ENCODE measurements at regions not wholly inside any gene's neighbourhood (a gene's known extent, or its start where the extent isn't known, plus 50 kb on each side); places are given as distances from the start of the nearest gene placed in this dataset.

DNA sequence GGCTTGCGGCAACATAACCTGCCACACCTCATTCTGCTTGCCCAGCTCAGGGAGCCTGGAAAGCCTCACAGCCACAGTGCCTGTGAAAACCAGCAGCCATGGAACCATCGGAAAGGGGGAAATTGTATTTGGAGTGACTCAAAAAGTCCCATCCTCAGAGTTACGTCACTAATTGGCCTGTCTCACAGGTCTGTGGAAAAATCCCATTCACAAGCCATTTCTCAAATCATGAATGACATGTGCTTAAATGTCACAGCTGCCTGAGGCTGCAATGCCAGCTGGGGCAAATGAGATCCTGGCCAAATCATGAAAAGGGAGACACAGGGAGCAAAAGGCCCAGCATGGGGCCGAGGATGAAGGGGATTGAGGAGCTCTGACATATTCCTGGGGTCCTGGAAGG, 486.9 kb upstream of the RAB6C start:
- Mint-ChIP-seq H3K4me1 (no peaks in the 10 kb centered on the region), H3K4me3 (no peak overlapping the region), H3K9me3 (no peaks in the 10 kb centered on the region), H3K27ac (no peak overlapping the region), H3K27me3 (ENCODE audit: low read depth) (peaks cover 4% of the 10 kb centered on the region; the same call in 1 of the 2 replicates), H3K36me3 (no peaks in the 10 kb centered on the region)
- DNase-seq (ENCODE audit: low spot score) (no peak), ATAC-seq (no peak)
- CTCF ChIA-PET, result no interaction called here
- TF ChIP-seq FOXP1 (CRISPR knock-in tag; IDR thresholded peaks at IDR 0.05; ENCODE audit: borderline replicate concordance), result no peak
- TF ChIP-seq, protein P1, sequence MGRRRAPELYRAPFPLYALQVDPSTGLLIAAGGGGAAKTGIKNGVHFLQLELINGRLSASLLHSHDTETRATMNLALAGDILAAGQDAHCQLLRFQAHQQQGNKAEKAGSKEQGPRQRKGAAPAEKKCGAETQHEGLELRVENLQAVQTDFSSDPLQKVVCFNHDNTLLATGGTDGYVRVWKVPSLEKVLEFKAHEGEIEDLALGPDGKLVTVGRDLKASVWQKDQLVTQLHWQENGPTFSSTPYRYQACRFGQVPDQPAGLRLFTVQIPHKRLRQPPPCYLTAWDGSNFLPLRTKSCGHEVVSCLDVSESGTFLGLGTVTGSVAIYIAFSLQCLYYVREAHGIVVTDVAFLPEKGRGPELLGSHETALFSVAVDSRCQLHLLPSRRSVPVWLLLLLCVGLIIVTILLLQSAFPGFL (CRISPR knock-in tag; IDR thresholded peaks at IDR 0.05; ENCODE audit: borderline replicate concordance), result no peak
- TF ChIP-seq, protein P2, sequence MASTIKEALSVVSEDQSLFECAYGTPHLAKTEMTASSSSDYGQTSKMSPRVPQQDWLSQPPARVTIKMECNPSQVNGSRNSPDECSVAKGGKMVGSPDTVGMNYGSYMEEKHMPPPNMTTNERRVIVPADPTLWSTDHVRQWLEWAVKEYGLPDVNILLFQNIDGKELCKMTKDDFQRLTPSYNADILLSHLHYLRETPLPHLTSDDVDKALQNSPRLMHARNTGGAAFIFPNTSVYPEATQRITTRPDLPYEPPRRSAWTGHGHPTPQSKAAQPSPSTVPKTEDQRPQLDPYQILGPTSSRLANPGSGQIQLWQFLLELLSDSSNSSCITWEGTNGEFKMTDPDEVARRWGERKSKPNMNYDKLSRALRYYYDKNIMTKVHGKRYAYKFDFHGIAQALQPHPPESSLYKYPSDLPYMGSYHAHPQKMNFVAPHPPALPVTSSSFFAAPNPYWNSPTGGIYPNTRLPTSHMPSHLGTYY (CRISPR knock-in tag; IDR thresholded peaks at IDR 0.05), result no peak
- no peak for TF ChIP-seq NFYB (CRISPR knock-in tag; conservative IDR thresholded peaks at IDR 0.05; ENCODE audit: low read depth)
- TF ChIP-seq, protein P3, sequence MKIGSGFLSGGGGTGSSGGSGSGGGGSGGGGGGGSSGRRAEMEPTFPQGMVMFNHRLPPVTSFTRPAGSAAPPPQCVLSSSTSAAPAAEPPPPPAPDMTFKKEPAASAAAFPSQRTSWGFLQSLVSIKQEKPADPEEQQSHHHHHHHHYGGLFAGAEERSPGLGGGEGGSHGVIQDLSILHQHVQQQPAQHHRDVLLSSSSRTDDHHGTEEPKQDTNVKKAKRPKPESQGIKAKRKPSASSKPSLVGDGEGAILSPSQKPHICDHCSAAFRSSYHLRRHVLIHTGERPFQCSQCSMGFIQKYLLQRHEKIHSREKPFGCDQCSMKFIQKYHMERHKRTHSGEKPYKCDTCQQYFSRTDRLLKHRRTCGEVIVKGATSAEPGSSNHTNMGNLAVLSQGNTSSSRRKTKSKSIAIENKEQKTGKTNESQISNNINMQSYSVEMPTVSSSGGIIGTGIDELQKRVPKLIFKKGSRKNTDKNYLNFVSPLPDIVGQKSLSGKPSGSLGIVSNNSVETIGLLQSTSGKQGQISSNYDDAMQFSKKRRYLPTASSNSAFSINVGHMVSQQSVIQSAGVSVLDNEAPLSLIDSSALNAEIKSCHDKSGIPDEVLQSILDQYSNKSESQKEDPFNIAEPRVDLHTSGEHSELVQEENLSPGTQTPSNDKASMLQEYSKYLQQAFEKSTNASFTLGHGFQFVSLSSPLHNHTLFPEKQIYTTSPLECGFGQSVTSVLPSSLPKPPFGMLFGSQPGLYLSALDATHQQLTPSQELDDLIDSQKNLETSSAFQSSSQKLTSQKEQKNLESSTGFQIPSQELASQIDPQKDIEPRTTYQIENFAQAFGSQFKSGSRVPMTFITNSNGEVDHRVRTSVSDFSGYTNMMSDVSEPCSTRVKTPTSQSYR (CRISPR knock-in tag; IDR thresholded peaks at IDR 0.05), result no peak
- TF ChIP-seq, protein P4, sequence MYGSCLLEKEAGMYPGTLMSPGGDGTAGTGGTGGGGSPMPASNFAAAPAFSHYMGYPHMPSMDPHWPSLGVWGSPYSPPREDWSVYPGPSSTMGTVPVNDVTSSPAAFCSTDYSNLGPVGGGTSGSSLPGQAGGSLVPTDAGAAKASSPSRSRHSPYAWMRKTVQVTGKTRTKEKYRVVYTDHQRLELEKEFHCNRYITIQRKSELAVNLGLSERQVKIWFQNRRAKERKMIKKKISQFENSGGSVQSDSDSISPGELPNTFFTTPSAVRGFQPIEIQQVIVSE (CRISPR knock-in tag; IDR thresholded peaks at IDR 0.05; ENCODE audit: borderline replicate concordance), result no peak
- TF ChIP-seq ZNF671 (CRISPR knock-in tag; IDR thresholded peaks at IDR 0.05), result no peak
- no peak for TF ChIP-seq RELA (CRISPR knock-in tag; IDR thresholded peaks at IDR 0.05; ENCODE audit: borderline replicate concordance)
- TF ChIP-seq, protein P5, sequence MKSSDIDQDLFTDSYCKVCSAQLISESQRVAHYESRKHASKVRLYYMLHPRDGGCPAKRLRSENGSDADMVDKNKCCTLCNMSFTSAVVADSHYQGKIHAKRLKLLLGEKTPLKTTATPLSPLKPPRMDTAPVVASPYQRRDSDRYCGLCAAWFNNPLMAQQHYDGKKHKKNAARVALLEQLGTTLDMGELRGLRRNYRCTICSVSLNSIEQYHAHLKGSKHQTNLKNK (CRISPR knock-in tag; IDR thresholded peaks at IDR 0.05), result no peak
- TF ChIP-seq, protein P6, sequence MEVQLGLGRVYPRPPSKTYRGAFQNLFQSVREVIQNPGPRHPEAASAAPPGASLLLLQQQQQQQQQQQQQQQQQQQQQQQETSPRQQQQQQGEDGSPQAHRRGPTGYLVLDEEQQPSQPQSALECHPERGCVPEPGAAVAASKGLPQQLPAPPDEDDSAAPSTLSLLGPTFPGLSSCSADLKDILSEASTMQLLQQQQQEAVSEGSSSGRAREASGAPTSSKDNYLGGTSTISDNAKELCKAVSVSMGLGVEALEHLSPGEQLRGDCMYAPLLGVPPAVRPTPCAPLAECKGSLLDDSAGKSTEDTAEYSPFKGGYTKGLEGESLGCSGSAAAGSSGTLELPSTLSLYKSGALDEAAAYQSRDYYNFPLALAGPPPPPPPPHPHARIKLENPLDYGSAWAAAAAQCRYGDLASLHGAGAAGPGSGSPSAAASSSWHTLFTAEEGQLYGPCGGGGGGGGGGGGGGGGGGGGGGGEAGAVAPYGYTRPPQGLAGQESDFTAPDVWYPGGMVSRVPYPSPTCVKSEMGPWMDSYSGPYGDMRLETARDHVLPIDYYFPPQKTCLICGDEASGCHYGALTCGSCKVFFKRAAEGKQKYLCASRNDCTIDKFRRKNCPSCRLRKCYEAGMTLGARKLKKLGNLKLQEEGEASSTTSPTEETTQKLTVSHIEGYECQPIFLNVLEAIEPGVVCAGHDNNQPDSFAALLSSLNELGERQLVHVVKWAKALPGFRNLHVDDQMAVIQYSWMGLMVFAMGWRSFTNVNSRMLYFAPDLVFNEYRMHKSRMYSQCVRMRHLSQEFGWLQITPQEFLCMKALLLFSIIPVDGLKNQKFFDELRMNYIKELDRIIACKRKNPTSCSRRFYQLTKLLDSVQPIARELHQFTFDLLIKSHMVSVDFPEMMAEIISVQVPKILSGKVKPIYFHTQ (CRISPR knock-in tag; IDR thresholded peaks at IDR 0.05), result no peak
- POLR2A ChIA-PET, result no interaction called here

DNA sequence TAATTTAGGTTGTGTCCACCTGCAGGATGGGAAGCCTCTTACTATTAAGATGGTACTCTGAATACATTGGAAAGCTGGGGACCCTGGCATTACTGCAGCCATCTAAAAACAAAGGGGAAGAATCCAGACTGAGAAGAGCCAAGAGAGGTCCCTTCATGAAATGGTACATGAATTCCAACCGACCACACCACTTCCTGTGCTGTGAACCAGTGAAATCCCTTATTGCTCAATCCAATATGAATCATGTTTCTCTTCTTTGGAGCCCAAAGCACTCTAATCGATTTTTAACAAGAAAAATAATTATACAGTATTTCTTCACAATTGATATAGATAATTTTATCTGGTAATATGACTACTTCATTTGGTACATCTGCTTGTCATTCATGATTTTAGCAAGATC, 479.7 kb upstream of the RAB6C start:
- Mint-ChIP-seq H3K9me3 (no peaks in the 10 kb centered on the region), H3K4me3 (no peak overlapping the region), H3K36me3 (no peaks in the 10 kb centered on the region), H3K27me3 (ENCODE audit: low read depth) (no peaks in the 10 kb centered on the region), H3K4me1 (no peaks in the 10 kb centered on the region), H3K27ac (no peak overlapping the region)
- DNase-seq (ENCODE audit: low spot score) (no peak), ATAC-seq (no peak)
- POLR2A ChIA-PET, result no interaction called here
- CTCF ChIA-PET, result no interaction called here
- TF ChIP-seq OVOL2 (CRISPR knock-in tag; IDR thresholded peaks at IDR 0.05; ENCODE audit: borderline replicate concordance) (no peak), ZNF396 (CRISPR knock-in tag; IDR thresholded peaks at IDR 0.05; ENCODE audit: borderline replicate concordance) (no peak), TEAD1 (CRISPR knock-in tag; IDR thresholded peaks at IDR 0.05) (no peak), EMX1 (CRISPR knock-in tag; IDR thresholded peaks at IDR 0.05) (no peak), FOXP1 (CRISPR knock-in tag; IDR thresholded peaks at IDR 0.05; ENCODE audit: borderline replicate concordance) (no peak), NFATC4 (CRISPR knock-in tag; IDR thresholded peaks at IDR 0.05) (no peak)
- TF ChIP-seq, protein P7, sequence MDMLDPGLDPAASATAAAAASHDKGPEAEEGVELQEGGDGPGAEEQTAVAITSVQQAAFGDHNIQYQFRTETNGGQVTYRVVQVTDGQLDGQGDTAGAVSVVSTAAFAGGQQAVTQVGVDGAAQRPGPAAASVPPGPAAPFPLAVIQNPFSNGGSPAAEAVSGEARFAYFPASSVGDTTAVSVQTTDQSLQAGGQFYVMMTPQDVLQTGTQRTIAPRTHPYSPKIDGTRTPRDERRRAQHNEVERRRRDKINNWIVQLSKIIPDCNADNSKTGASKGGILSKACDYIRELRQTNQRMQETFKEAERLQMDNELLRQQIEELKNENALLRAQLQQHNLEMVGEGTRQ (CRISPR knock-in tag; IDR thresholded peaks at IDR 0.05), result no peak
- TF ChIP-seq, protein P1 (CRISPR knock-in tag; IDR thresholded peaks at IDR 0.05; ENCODE audit: borderline replicate concordance), result no peak
- TF ChIP-seq, protein P8, sequence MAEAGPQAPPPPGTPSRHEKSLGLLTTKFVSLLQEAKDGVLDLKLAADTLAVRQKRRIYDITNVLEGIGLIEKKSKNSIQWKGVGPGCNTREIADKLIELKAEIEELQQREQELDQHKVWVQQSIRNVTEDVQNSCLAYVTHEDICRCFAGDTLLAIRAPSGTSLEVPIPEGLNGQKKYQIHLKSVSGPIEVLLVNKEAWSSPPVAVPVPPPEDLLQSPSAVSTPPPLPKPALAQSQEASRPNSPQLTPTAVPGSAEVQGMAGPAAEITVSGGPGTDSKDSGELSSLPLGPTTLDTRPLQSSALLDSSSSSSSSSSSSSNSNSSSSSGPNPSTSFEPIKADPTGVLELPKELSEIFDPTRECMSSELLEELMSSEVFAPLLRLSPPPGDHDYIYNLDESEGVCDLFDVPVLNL (CRISPR knock-in tag; IDR thresholded peaks at IDR 0.05; ENCODE audit: borderline replicate concordance, low read depth), result no peak
- TF ChIP-seq, protein P9, sequence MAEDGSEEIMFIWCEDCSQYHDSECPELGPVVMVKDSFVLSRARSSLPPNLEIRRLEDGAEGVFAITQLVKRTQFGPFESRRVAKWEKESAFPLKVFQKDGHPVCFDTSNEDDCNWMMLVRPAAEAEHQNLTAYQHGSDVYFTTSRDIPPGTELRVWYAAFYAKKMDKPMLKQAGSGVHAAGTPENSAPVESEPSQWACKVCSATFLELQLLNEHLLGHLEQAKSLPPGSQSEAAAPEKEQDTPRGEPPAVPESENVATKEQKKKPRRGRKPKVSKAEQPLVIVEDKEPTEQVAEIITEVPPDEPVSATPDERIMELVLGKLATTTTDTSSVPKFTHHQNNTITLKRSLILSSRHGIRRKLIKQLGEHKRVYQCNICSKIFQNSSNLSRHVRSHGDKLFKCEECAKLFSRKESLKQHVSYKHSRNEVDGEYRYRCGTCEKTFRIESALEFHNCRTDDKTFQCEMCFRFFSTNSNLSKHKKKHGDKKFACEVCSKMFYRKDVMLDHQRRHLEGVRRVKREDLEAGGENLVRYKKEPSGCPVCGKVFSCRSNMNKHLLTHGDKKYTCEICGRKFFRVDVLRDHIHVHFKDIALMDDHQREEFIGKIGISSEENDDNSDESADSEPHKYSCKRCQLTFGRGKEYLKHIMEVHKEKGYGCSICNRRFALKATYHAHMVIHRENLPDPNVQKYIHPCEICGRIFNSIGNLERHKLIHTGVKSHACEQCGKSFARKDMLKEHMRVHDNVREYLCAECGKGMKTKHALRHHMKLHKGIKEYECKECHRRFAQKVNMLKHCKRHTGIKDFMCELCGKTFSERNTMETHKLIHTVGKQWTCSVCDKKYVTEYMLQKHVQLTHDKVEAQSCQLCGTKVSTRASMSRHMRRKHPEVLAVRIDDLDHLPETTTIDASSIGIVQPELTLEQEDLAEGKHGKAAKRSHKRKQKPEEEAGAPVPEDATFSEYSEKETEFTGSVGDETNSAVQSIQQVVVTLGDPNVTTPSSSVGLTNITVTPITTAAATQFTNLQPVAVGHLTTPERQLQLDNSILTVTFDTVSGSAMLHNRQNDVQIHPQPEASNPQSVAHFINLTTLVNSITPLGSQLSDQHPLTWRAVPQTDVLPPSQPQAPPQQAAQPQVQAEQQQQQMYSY (CRISPR knock-in tag; IDR thresholded peaks at IDR 0.05), result no peak
